ENCODE measurements at regions not wholly inside any gene's neighbourhood (a gene's known extent, or its start where the extent isn't known, plus 50 kb on each side); places are given as distances from the start of the nearest gene placed in this dataset.
A peak's percentile ranks its signal among the peaks of the same experiment; 100 is the strongest.

DNA sequence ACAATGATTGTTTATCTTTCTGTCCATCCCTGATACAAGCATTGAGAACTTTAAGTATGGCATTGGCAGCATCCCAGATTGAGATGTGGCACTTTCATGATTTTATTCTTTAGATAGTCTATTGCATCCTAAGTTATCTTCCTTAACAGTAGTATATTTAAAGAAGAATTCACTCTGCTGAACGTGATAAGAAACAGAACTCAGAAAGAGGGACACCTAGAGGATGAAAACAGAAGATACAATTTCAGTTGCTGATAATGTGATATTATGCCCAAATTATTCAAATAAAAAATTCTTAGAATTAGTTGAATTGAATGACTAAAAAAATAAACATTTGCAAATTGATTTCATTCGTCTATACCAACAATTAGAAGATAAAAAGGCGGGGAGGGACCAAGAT, 218.1 kb upstream of the DMRTA1 start:
- peak; percentile 21 for TF ChIP-seq CTCF (IDR thresholded peaks at IDR 0.05)
- no peak for TF ChIP-seq EZH2 (IDR thresholded peaks at IDR 0.05; ENCODE audit: borderline replicate concordance, insufficient read depth, low read depth, low read length, poor library complexity, severe bottlenecking)
